Keratinocyte (primary cell): ENCODE measurements at regions not wholly inside any gene's neighbourhood (a gene's known extent, or its start where the extent isn't known, plus 50 kb on each side); places are given as distances from the start of the nearest gene placed in this dataset.

Source experiments
- DNase-seq: peaks from one replicate; pipeline ENCODE4 v3.0.0-alpha.2; 2011; ENCODE audit warnings: low read depth, missing footprints, low spot score
- FAIRE-seq: peaks from 2 replicates; lab custom pipeline; 2011; peaks lifted over from hg19 to GRCh38; lab: Jason Lieb, UNC
- H2AFZ ChIP-seq: 2 replicates; pipeline ENCODE4 v1.6.0; 2012; ENCODE audit warnings: low read length, control low read depth, inconsistent platforms; ENCODE audit not compliant: control insufficient read depth
- H3K27ac ChIP-seq: 2 replicates; pipeline ENCODE4 v1.5.1; 2011; ENCODE audit warnings: low read length; ENCODE audit not compliant: control insufficient read depth, insufficient read depth
- H3K27me3 ChIP-seq: 3 replicates; pipeline ENCODE4 v1.6.0; 2011; ENCODE audit warnings: low read length; ENCODE audit not compliant: control insufficient read depth, insufficient read depth; ENCODE audit errors: extremely low read depth
- H3K36me3 ChIP-seq, 2 experiments: 2 replicates in 1 of 2; 3 replicates in 1 of 2; pipeline ENCODE4 v1.5.1; 2011; ENCODE audit warnings: low read length in 2 of 2, mild to moderate bottlenecking in 1 of 2; ENCODE audit not compliant: control insufficient read depth in 2 of 2, insufficient read depth in 2 of 2; ENCODE audit errors: extremely low read depth in 1 of 2
- H3K4me1 ChIP-seq: 3 replicates; pipeline ENCODE4 v1.5.1; 2011; ENCODE audit warnings: low read length; ENCODE audit not compliant: control insufficient read depth, insufficient read depth; ENCODE audit errors: extremely low read depth
- H3K4me2 ChIP-seq: 3 replicates; pipeline ENCODE4 v1.6.0; 2011; ENCODE audit warnings: low read depth, low read length; ENCODE audit not compliant: control insufficient read depth, insufficient read depth; ENCODE audit errors: extremely low read depth
- H3K4me3 ChIP-seq, 3 experiments: fragments of 200-600 bp in 1 of 3; sonication (generic) in 1 of 3; 2 replicates in 2 of 3; 3 replicates in 1 of 3; pipeline ENCODE4 v1.5.1; 2011 to 2016; ENCODE audit warnings: low read length in 3 of 3, mild to moderate bottlenecking in 3 of 3, control low read depth in 2 of 3, inconsistent platforms in 1 of 3, low read depth in 1 of 3, mixed read lengths in 1 of 3, mixed run types in 1 of 3, moderate library complexity in 1 of 3; ENCODE audit not compliant: control insufficient read depth in 2 of 3, insufficient read depth in 2 of 3; ENCODE audit errors: extremely low read depth in 1 of 3
- H3K79me2 ChIP-seq: 2 replicates; pipeline ENCODE4 v1.6.0; 2012; ENCODE audit warnings: low read length; ENCODE audit not compliant: control insufficient read depth, insufficient read depth
- H3K9ac ChIP-seq: 3 replicates; pipeline ENCODE4 v1.6.0; 2011; ENCODE audit warnings: low read length; ENCODE audit not compliant: control insufficient read depth, insufficient read depth; ENCODE audit errors: extremely low read depth
- H3K9me1 ChIP-seq: 3 replicates; pipeline ENCODE4 v1.6.0; 2011; ENCODE audit warnings: low read length; ENCODE audit not compliant: control insufficient read depth, insufficient read depth; ENCODE audit errors: extremely low read depth
- H3K9me3 ChIP-seq: 2 replicates; pipeline ENCODE4 v1.5.1; 2012; ENCODE audit warnings: low read depth, low read length; ENCODE audit not compliant: control insufficient read depth
- H4K20me1 ChIP-seq: 3 replicates; pipeline ENCODE4 v1.6.0; 2011; ENCODE audit warnings: low read length; ENCODE audit not compliant: control insufficient read depth, insufficient read depth; ENCODE audit errors: extremely low read depth
- EZH2 ChIP-seq: IDR thresholded peaks from one replicate; pipeline ENCODE4 v1.6.1; 2012; ENCODE audit warnings: inconsistent platforms, mild to moderate bottlenecking, low read length, moderate library complexity
- dilution Hi-C: fragments of 300-500 bp; cut with MboI; formaldehyde crosslinking; loops from one replicate; pipeline ENCODE4 v1.7.0; 2020; ENCODE audit warnings: low sequenced_read_pairs; ENCODE audit not compliant: extremely low pct_ligation_motif_present
- TF ChIP-seq, protein P1 (sequence below), 3 experiments: IDR thresholded peaks in 1 of 3; conservative IDR thresholded peaks in 1 of 3; optimal IDR thresholded peaks in 1 of 3; 2 replicates in 2 of 3; 3 replicates in 1 of 3; pipeline versions ENCODE3 to v1.5.1; 2011; ENCODE audit warnings: low read length in 3 of 3, mild to moderate bottlenecking in 3 of 3, moderate library complexity in 2 of 3, control low read depth in 1 of 3, inconsistent platforms in 1 of 3; ENCODE audit not compliant: insufficient read depth in 2 of 3; ENCODE audit errors: extremely low read depth in 1 of 3

DNA sequence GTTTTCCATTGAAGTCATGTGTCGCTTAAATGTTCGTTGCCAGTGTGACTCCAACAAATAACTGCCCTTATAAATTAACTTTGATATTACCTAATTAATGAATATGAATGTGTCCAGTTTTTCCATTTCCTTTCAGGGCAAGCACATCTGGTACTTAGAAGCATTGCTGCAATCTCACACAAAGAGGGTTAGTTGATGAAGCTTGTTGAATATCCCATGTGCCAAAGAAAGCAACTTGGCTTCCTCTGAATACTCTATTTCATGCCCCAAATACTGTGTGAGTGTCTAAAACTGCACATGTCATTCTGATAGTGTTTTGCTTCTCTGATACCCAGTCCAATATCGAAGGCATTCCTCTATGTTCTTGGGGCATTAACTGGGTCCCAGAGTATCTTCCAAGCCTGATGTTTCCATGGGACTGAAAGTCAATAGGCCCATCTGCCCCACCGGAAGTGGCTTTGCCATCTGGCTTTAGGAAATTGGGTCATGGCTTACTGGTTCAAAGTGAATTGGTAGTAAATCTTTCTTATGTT lies 75.8 kb upstream of the CNTN1 start:
- Histone ChIP-seq H3K27me3 (no peaks in the 10 kb centered on the region), H3K36me3 (no peaks in the 10 kb centered on the region), H3K9ac (no peak overlapping the region), H2AFZ (no peak overlapping the region), H3K4me1 (no peaks in the 10 kb centered on the region), H4K20me1 (no peaks in the 10 kb centered on the region), H3K4me3 (no peak overlapping the region), H3K79me2 (no peaks in the 10 kb centered on the region), H3K9me3 (no peaks in the 10 kb centered on the region), H3K9me1 (no peaks in the 10 kb centered on the region), H3K4me2 (no peak overlapping the region), H3K27ac (no peak overlapping the region)
- DNase-seq (no peak), FAIRE-seq (no peak)
- TF ChIP-seq, protein P1, sequence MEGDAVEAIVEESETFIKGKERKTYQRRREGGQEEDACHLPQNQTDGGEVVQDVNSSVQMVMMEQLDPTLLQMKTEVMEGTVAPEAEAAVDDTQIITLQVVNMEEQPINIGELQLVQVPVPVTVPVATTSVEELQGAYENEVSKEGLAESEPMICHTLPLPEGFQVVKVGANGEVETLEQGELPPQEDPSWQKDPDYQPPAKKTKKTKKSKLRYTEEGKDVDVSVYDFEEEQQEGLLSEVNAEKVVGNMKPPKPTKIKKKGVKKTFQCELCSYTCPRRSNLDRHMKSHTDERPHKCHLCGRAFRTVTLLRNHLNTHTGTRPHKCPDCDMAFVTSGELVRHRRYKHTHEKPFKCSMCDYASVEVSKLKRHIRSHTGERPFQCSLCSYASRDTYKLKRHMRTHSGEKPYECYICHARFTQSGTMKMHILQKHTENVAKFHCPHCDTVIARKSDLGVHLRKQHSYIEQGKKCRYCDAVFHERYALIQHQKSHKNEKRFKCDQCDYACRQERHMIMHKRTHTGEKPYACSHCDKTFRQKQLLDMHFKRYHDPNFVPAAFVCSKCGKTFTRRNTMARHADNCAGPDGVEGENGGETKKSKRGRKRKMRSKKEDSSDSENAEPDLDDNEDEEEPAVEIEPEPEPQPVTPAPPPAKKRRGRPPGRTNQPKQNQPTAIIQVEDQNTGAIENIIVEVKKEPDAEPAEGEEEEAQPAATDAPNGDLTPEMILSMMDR (optimal IDR thresholded peaks at IDR 0.05 in 1 of 3, IDR thresholded peaks at IDR 0.05 in 1 of 3, conservative IDR thresholded peaks at IDR 0.05 in 1 of 3; ENCODE audit: extremely low read depth in 1 of 3, insufficient read depth in 2 of 3, low read length in 3 of 3) = no peak
- no peak for TF ChIP-seq EZH2
- dilution Hi-C loops = no loop called here

DNA sequence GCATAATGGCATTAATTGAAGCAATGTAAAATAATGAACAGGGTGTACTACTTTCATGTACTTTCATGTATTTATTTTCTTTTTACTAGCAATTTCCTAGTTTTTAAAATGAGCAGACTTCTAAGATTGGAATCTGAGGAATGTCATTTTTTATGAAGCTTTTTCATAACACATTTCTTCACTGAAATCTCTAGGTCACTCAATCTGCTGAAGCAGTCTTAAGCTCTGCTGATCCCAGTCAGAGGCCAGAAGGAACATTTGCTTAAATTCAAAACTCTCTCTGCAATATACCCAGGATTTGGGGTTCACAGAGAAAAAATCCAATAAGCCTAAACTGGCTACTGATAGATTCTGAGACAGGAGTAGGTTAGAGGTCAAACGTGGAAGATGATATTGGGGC lies 73.6 kb upstream of the CNTN1 start:
- FAIRE-seq = no peak
- DNase-seq = no peak
- Histone ChIP-seq H3K27me3 (no peaks in the 10 kb centered on the region), H3K9me3 (no peaks in the 10 kb centered on the region), H2AFZ (no peak overlapping the region), H4K20me1 (no peaks in the 10 kb centered on the region), H3K9ac (no peak overlapping the region), H3K36me3 (no peaks in the 10 kb centered on the region), H3K27ac (no peak overlapping the region), H3K9me1 (no peaks in the 10 kb centered on the region), H3K79me2 (no peaks in the 10 kb centered on the region), H3K4me2 (no peak overlapping the region), H3K4me1 (no peaks in the 10 kb centered on the region), H3K4me3 (no peak overlapping the region)
- dilution Hi-C loops = no loop called here
- no peak for TF ChIP-seq EZH2
- TF ChIP-seq, protein P1 (optimal IDR thresholded peaks at IDR 0.05 in 1 of 3, IDR thresholded peaks at IDR 0.05 in 1 of 3, conservative IDR thresholded peaks at IDR 0.05 in 1 of 3; ENCODE audit: extremely low read depth in 1 of 3, insufficient read depth in 2 of 3, low read length in 3 of 3) = no peak
